GM13977 (cell line): ENCODE measurements at regions not wholly inside any gene's neighbourhood (a gene's known extent, or its start where the extent isn't known, plus 50 kb on each side); places are given as distances from the start of the nearest gene placed in this dataset.

Experiments used
- DNase-seq: peaks from one replicate; pipeline ENCODE4 v3.0.0; 2012; ENCODE audit warnings: low spot score
- CTCF ChIP-seq: IDR thresholded peaks from 2 replicates; pipeline ENCODE4 v1.5.1; 2012; ENCODE audit warnings: mild to moderate bottlenecking, control low read depth; ENCODE audit not compliant: insufficient read depth; ENCODE audit errors: extremely low read depth, missing control alignments
- in situ Hi-C: fragments of 300-500 bp; cut with MboI; formaldehyde crosslinking; loops from one replicate; pipeline ENCODE4 v1.12.0; 2022; ENCODE audit warnings: low sequenced_read_pairs, low pct_unique_long_range_greater_than_20kb, mixed read lengths, inconsistent platforms; ENCODE audit not compliant: unreplicated experiment

GRCh38 chr13:106700007-106700406, 132.1 kb upstream of the ARGLU1 start:
- no peak for TF ChIP-seq CTCF
- in situ Hi-C loops: no loop called here
- no peak for DNase-seq

GRCh38 chr13:106699311-106699710, 131.4 kb upstream of the ARGLU1 start:
- in situ Hi-C loops: no loop called here
- DNase-seq: no peak
- no peak for TF ChIP-seq CTCF

GRCh38 chr13:106696719-106697118, 128.8 kb upstream of the ARGLU1 start:
- DNase-seq: no peak
- in situ Hi-C loops: no loop called here
- no peak for TF ChIP-seq CTCF

- TF ChIP-seq CTCF: no peak
- no peak for DNase-seq
- in situ Hi-C loops: no loop called here
These were observed 128.2 kb upstream of the ARGLU1 start for GRCh38 chr13:106696140-106696539.

- in situ Hi-C loops: no loop called here
- DNase-seq: no peak
- no peak for TF ChIP-seq CTCF
These were observed 127.2 kb upstream of the ARGLU1 start for GRCh38 chr13:106695139-106695538.

- DNase-seq: no peak
- no peak for TF ChIP-seq CTCF
These were observed 123.9 kb upstream of the ARGLU1 start for GRCh38 chr13:106691861-106692260.

GRCh38 chr13:106691341-106691740, 123.4 kb upstream of the ARGLU1 start:
- TF ChIP-seq CTCF: no peak
- DNase-seq: no peak
- in situ Hi-C loops: no loop called here

More at GRCh38 chr13:106691861-106692260, 123.9 kb upstream of the ARGLU1 start:
- in situ Hi-C loops: no loop called here
